ENCODE measurements at regions not wholly inside any gene's neighbourhood (a gene's known extent, or its start where the extent isn't known, plus 50 kb on each side); places are given as distances from the start of the nearest gene placed in this dataset.

DNA sequence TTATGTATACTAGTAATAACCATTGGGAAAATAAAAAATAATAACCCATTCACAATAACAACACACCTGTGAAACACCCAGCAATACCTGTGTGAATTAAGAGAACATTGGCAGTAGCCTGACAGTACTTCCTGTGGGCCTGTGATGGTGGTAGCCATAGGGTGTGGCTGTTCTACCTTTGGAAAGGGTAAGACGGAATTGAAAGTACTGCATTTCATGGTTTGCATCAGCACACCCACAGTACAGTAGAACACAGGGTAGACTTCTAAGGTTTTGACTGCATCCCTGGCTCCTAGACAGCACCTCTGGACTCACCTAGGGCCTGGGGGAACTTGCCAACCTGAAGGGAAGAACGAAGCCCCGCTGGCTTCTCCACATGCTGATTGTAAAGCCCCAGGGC lies 279.8 kb downstream of the HTR1B start:
- H3K36me3 Mint-ChIP-seq (ENCODE audit: low read depth), result no peaks in the 10 kb centered on the region
- no peaks in the 10 kb centered on the region for H3K4me1 Mint-ChIP-seq
- intact Hi-C loops (cut with micrococcal nuclease), result no loop called here
- no peaks in the 10 kb centered on the region for H3K9me3 Mint-ChIP-seq
- DNase-seq, result no peak
- no peak overlapping the region for H3K4me3 Mint-ChIP-seq
- no peak overlapping the region for H3K27ac Mint-ChIP-seq
- H3K27me3 Mint-ChIP-seq, result no peaks in the 10 kb centered on the region

DNA sequence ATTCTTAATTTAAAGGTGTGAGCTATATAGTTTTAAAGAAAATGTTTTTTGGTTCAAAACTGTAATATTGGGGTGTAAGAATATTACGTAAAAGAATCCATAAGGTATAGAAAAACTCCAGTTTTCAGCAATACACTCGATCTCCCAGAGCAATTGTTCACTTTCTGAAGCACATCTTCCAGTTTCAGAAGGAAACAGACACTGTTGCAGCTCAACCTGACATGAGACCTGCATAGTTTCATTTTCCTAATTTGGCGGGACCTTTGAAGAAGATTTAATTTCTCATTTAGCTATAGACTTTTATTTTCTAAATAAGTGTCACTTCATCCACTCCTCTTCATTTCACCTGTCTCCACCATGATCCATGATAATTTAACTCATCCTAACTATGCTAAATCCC lies 281.5 kb downstream of the HTR1B start:
- DNase-seq, result no peak
- Mint-ChIP-seq H3K4me1 (no peaks in the 10 kb centered on the region), H3K27me3 (no peaks in the 10 kb centered on the region), H3K9me3 (no peaks in the 10 kb centered on the region), H3K27ac (no peak overlapping the region), H3K36me3 (ENCODE audit: low read depth) (no peaks in the 10 kb centered on the region), H3K4me3 (no peak overlapping the region)
- intact Hi-C loops (cut with micrococcal nuclease), result no loop called here

DNA sequence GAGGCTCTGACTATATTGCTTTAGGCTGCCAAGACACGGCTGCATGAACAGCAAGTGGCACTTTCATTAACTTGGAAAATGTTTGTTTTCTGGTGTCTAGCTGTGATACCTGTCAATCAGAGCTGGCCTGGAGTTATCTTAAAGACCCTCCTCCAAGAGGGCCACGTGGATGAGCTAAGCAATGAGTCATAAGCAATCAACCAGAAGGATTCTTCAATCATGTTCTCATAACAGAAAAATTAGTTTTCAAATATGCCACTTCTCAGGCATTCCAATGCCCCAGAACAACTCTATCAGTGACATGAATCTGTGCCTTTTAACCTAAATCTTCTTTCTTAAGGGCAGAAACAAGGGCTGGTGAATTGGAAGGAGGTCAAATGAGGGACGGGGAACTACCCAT lies 283.0 kb downstream of the HTR1B start:
- H3K9me3 Mint-ChIP-seq, result no peaks in the 10 kb centered on the region
- DNase-seq, result no peak
- no peak overlapping the region for H3K4me3 Mint-ChIP-seq
- intact Hi-C loops (cut with micrococcal nuclease), result no loop called here
- no peaks in the 10 kb centered on the region for H3K4me1 Mint-ChIP-seq
- H3K27ac Mint-ChIP-seq, result no peak overlapping the region
- H3K27me3 Mint-ChIP-seq, result no peaks in the 10 kb centered on the region
- no peaks in the 10 kb centered on the region for H3K36me3 Mint-ChIP-seq (ENCODE audit: low read depth)

DNA sequence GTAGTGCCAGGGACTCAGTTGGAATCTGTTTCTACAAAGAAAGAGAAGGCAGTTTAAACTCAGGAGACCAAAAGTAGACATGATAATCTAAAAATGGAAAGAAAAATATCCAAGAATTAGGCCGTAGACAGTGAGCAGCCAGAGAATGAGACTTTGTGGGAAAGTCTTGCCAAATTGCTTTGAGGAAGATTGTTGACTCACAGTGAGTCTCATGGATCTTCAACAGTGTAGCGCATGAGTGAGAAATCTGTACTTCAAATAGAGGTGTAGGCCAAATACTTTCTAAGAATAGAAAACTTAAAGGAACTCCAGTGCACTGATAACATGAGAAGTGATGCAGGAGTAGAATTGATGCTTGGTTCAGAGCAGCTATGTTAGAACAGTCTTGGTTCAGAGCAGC lies 284.5 kb downstream of the HTR1B start:
- H3K4me3 Mint-ChIP-seq, result no peak overlapping the region

DNA sequence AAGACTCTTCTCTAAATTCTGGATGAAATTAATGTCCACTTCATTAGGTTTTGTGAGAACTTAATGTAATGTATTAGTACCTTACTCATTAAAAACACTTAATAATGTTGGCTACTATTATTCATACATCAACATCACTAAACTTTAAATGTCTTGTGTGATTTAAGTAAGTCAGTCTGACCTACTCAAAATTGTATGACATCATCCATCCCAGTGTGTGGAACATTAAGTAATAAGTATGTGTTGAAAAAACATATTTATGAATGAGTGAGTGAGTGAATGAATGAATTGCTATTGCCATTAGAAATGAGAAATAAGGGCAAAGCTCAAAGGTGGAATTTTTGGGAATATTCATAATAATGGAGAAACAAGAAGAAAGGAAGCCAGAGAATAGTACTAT lies 285.8 kb downstream of the HTR1B start:
- DNase-seq, result no peak
- H3K4me1 Mint-ChIP-seq, result no peaks in the 10 kb centered on the region
- no peak overlapping the region for H3K27ac Mint-ChIP-seq
- intact Hi-C loops (cut with micrococcal nuclease), result no loop called here
- H3K36me3 Mint-ChIP-seq (ENCODE audit: low read depth), result no peaks in the 10 kb centered on the region
- H3K27me3 Mint-ChIP-seq, result no peaks in the 10 kb centered on the region
- no peak overlapping the region for H3K4me3 Mint-ChIP-seq
- H3K9me3 Mint-ChIP-seq, result peaks cover 5% of the 10 kb centered on the region

More for the DNA sequence above, 284.5 kb downstream of the HTR1B start:
- no peaks in the 10 kb centered on the region for H3K36me3 Mint-ChIP-seq (ENCODE audit: low read depth)
- no peak for DNase-seq
- no peaks in the 10 kb centered on the region for H3K27me3 Mint-ChIP-seq
- H3K4me1 Mint-ChIP-seq, result no peaks in the 10 kb centered on the region
- no peak overlapping the region for H3K27ac Mint-ChIP-seq
- no peaks in the 10 kb centered on the region for H3K9me3 Mint-ChIP-seq
- intact Hi-C loops (cut with micrococcal nuclease), result no loop called here

DNA sequence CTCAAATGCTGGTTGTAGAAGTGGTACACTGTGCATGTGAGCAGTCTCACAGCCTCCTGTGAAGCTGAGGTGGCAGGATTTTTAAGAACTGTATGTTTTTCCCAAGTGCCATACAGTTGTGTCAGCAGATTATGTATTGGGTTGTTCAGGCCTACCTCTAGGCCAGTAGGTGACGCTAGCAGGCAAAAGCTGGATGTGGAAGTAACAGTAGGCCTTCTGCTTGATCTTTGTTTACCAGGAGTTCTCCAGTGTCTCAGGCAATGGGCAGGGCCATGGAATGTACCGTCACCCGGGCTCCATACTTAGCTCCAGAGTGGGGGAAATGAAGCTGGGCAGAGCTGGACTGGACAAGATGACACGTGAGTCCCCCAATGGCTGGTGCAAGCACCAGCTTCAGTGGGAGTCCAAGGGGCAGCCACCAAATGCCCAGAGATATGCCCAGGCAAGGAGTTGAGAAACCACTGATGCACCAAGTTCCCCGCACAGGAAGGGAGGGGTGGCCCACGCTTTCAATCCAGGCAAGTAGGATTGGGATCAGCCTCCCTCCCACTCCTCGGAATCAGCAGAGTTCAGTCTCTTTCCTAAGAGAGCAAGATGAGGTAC lies 289.7 kb downstream of the HTR1B start:
- Mint-ChIP-seq H3K27ac (no peak overlapping the region), H3K27me3 (no peaks in the 10 kb centered on the region), H3K36me3 (ENCODE audit: low read depth) (no peaks in the 10 kb centered on the region), H3K4me3 (no peak overlapping the region), H3K4me1 (no peaks in the 10 kb centered on the region), H3K9me3 (peaks cover 9% of the 10 kb centered on the region)
- intact Hi-C loops (cut with micrococcal nuclease), result no loop called here
- DNase-seq, result no peak

DNA sequence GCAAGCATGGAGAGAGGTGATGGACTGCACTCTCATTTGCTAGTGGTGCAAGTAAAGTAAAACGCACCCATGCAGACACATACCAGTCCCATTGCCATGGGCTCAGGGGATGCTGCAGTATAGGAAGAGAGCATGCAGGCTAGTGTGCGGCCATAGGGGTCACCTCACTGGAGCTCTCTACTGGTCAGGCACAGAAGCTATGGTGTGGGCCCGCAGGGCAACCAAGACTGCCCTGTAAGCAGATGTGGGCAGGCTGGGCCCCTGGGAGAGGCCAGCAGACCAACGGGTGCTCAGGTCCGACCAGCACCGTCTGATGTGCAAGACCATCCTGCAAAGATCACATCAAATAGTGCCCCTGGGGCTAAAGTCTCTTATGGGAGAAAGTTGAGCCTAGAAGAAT lies 290.7 kb downstream of the HTR1B start:
- no peak overlapping the region for H3K27ac Mint-ChIP-seq
- no peaks in the 10 kb centered on the region for H3K4me1 Mint-ChIP-seq
- no peak for DNase-seq
- H3K36me3 Mint-ChIP-seq (ENCODE audit: low read depth), result no peaks in the 10 kb centered on the region
- peaks cover 9% of the 10 kb centered on the region for H3K9me3 Mint-ChIP-seq
- intact Hi-C loops (cut with micrococcal nuclease), result no loop called here
- H3K27me3 Mint-ChIP-seq, result no peaks in the 10 kb centered on the region
- H3K4me3 Mint-ChIP-seq, result no peak overlapping the region

DNA sequence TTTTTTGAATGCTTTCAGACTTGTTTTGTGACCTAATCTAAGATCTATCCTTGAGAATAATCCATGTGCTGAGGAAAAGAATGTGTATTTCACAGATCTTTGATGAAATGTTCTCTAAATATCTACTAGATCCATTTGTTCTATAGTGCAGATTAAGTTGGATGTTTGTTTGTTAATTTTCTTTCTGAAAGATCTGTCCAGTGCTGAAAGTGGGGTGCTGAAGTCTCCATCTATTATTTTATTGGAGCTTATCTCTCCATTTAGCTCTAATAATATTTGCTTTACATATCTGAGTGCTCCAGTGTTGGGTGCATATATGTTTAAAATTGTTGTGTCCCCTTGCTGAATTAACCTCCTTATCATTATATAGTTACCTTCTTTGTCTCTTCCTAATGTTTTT lies 303.6 kb downstream of the HTR1B start:
- peaks cover 4% of the 10 kb centered on the region for H3K9me3 Mint-ChIP-seq
- H3K36me3 Mint-ChIP-seq (ENCODE audit: low read depth), result no peaks in the 10 kb centered on the region
- H3K27ac Mint-ChIP-seq, result no peak overlapping the region
- no peak for DNase-seq
- no peaks in the 10 kb centered on the region for H3K4me1 Mint-ChIP-seq
- H3K27me3 Mint-ChIP-seq, result no peaks in the 10 kb centered on the region
- no peak overlapping the region for H3K4me3 Mint-ChIP-seq
- intact Hi-C loops (cut with micrococcal nuclease), result no loop called here

DNA sequence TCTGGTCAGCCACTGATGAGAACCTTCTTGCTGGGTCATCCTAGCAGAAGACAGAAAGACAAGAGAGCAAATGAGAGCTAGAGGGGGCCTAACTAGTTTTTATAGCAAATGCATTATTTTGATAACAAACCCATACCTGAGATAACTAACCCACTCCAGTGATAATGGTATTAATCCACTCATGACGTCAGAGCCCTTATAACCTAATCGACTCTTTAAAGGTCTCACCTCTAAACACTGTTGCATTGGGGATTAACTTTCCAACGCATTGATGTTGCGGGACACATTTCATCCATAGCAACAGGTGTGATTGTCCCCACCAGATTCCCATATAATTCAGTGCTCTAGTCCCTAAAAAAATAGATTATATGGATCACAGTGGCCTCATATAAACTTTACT lies 312.1 kb downstream of the HTR1B start:
- H3K27me3 Mint-ChIP-seq, result no peaks in the 10 kb centered on the region
- intact Hi-C loops (cut with micrococcal nuclease), result no loop called here
- H3K4me1 Mint-ChIP-seq, result no peaks in the 10 kb centered on the region
- DNase-seq, result no peak
- no peak overlapping the region for H3K4me3 Mint-ChIP-seq
- H3K36me3 Mint-ChIP-seq (ENCODE audit: low read depth), result no peaks in the 10 kb centered on the region
- no peak overlapping the region for H3K27ac Mint-ChIP-seq
- peaks cover 11% of the 10 kb centered on the region for H3K9me3 Mint-ChIP-seq

DNA sequence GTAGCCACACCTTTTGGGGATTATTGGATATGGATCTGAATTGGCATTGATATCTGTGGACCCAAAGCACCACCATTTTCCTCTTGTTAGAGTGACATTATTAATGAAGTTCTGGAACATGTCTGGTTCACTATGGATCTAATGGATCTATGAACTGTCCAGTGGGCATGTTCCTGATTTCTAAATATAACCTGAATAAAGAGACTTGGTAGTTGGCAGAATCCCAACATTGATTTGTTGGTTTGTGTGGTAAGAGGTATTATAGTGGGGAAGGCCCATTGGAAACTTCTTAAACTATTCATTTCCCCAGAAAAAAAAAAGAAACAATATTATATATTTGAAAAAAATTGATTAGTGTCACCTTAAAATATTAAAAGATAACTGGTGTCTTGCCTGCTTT lies 312.6 kb downstream of the HTR1B start:
- DNase-seq, result no peak
- Mint-ChIP-seq H3K4me1 (no peaks in the 10 kb centered on the region), H3K27ac (no peak overlapping the region), H3K9me3 (peaks cover 10% of the 10 kb centered on the region), H3K36me3 (ENCODE audit: low read depth) (no peaks in the 10 kb centered on the region), H3K27me3 (no peaks in the 10 kb centered on the region), H3K4me3 (no peak overlapping the region)
- intact Hi-C loops (cut with micrococcal nuclease), result no loop called here

DNA sequence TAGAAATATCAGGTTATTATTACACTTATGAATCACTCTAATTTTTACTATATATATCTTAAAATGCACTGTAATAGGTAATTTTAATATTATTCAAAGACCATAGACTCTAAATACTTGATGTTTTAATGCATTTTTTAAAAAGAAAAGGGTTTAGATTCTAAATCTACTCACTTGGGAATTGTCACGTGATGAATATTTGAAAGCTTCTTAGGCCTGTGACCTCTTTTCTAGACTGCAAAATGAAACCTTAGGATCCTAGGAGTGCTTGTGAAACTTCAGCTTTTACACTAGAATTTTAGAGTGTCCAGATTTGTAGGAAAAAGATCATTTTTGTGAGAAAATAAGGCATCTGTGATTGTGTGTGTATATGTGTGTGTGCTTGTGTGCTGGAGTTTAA lies 318.0 kb downstream of the HTR1B start:
- no peaks in the 10 kb centered on the region for H3K4me1 Mint-ChIP-seq
- H3K27me3 Mint-ChIP-seq, result no peaks in the 10 kb centered on the region
- no peak for DNase-seq
- H3K4me3 Mint-ChIP-seq, result no peak overlapping the region
- no peaks in the 10 kb centered on the region for H3K36me3 Mint-ChIP-seq (ENCODE audit: low read depth)
- H3K27ac Mint-ChIP-seq, result no peak overlapping the region
- intact Hi-C loops (cut with micrococcal nuclease), result no loop called here
- no peaks in the 10 kb centered on the region for H3K9me3 Mint-ChIP-seq

DNA sequence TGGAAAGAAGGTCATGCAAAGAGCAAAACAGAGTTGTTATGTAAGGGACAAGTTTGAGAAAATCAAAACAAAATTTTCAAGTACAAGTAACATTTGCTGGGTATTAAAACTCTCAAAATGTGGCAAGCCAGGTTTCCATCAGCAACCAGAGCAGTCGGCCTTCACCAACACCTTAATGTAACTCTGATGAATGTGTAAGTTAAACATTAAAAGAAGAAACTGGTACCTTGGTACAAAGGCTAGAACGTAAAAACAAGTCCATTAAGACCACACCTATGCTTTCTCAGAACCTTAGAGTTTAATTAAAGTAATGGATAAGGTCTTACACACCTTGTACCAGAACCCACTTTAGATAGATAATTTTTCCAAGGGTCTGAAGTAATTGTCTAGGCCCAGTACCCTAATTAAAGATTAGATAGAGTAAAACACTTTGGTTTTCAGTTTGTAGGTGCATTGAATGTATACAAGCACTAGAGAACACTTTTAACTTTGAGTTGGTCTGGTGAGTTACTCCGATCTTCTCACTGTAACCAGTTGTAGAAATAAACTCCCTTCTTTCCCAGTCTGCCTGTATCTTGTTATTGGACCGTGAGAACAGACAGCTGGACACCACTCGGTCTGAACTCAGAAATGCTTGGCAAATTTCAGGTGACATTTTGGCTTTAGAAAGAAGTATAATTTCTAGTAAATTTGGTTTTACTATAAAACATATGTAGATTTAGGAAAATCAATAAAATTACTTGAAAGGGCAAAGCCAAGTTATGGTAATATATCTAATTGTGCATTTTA lies 319.4 kb downstream of the HTR1B start:
- Mint-ChIP-seq H3K36me3 (ENCODE audit: low read depth) (no peaks in the 10 kb centered on the region), H3K4me3 (no peak overlapping the region), H3K9me3 (no peaks in the 10 kb centered on the region), H3K27ac (no peak overlapping the region), H3K4me1 (no peaks in the 10 kb centered on the region), H3K27me3 (no peaks in the 10 kb centered on the region)
- no peak for DNase-seq
- intact Hi-C loops (cut with micrococcal nuclease), result no loop called here

DNA sequence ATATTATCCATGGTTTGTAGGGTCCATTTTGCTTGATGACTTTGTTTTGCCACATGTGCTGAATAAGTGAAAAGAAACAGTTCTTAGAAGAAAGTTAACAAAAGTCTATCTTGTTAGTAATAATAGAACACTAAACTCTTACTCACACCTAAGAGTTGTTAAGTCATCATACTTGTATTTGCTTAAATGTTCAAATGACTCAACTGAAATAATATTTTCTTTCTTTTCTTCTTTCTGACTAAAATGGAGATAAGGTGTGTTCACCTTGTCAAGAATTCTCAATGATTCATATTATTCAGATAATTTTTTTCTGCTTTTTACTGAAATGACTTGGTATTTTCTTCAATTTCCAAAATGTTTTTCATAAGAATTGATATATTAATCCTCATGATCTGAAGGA lies 327.2 kb downstream of the HTR1B start:
- Mint-ChIP-seq H3K9me3 (no peaks in the 10 kb centered on the region), H3K27me3 (no peaks in the 10 kb centered on the region), H3K27ac (no peak overlapping the region), H3K36me3 (ENCODE audit: low read depth) (no peaks in the 10 kb centered on the region), H3K4me1 (no peaks in the 10 kb centered on the region), H3K4me3 (no peak overlapping the region)
- intact Hi-C loops (cut with micrococcal nuclease), result no loop called here
- DNase-seq, result no peak

DNA sequence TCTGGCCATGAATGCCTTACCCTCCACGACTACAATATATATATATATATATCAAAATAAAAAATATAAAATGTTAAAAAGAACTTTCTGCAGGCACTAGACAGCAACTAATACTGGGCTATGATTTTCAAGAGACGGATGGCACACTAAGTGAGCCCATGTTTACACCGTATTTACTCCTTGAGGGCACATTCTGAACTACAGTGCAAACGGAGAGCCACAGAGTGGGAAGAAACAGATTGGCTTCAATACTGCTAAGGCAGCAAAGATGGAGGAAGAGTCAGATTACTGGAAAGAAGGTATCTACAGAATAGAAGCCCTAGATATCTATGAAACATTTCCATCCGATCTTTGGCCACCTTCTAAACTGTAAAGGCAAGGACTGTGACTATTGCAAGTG lies 330.3 kb downstream of the HTR1B start:
- intact Hi-C loops (cut with micrococcal nuclease), result no loop called here
- H3K36me3 Mint-ChIP-seq (ENCODE audit: low read depth), result no peaks in the 10 kb centered on the region
- peaks cover 2% of the 10 kb centered on the region for H3K9me3 Mint-ChIP-seq
- H3K27ac Mint-ChIP-seq, result no peak overlapping the region
- H3K4me1 Mint-ChIP-seq, result no peaks in the 10 kb centered on the region
- no peak overlapping the region for H3K4me3 Mint-ChIP-seq
- H3K27me3 Mint-ChIP-seq, result no peaks in the 10 kb centered on the region
- no peak for DNase-seq

DNA sequence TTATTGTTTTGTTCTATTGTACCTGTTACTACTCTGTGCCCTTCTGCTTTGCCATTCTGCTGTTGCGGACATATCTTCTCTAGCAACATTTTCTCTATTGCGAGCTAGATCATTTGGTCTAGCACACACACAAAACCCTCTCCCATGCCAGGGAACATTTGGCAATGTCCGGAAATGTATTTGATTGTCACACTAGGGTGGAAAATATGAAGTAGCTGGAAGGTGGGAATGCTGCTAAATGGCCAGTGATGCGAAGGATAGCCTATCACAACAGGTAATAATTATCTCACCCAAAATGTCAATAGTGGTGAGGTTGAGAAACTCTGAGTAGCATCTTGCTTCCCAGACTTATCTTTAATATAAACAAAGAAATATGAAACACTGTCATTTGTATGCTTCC lies 331.9 kb downstream of the HTR1B start:
- Mint-ChIP-seq H3K27ac (no peak overlapping the region), H3K27me3 (no peaks in the 10 kb centered on the region), H3K4me1 (no peaks in the 10 kb centered on the region), H3K4me3 (no peak overlapping the region), H3K36me3 (ENCODE audit: low read depth) (no peaks in the 10 kb centered on the region), H3K9me3 (peaks cover 8% of the 10 kb centered on the region)
- intact Hi-C loops (cut with micrococcal nuclease), result no loop called here
- no peak for DNase-seq

Measured in activated CD4-positive, alpha-beta T cell treated with anti-CD3 and anti-CD28 coated beads, Interleukin-2, amount 10 ng/mL, durations not matched to agents 24 days and 14 days (primary cell).